GM12878 (cell line): ENCODE measurements at regions not wholly inside any gene's neighbourhood (a gene's known extent, or its start where the extent isn't known, plus 50 kb on each side); places are given as distances from the start of the nearest gene placed in this dataset.

ENCODE experiments used
- ATAC-seq: fragments of 200-7000 bp; cut with Tn5 transposase; 3 replicates; pipeline ENCODE4 v1.9.1; 2020; ENCODE audit warnings: mild to moderate bottlenecking, moderate library complexity
- BruUV-seq: library from RNA; stranded (reverse); fragments of 400-500 nt; replicated peaks from 2 replicates; lab custom pipeline; 2021; lab: Mats Ljungman, UMichigan
- CTCF ChIA-PET: fragments of 300-600 bp; sonication (Branson Sonifier 250); formaldehyde crosslinking; extraction: SDS; loops from one replicate; lab custom pipeline; 2021; ENCODE audit warnings: inconsistent platforms; lab: Yijun Ruan, JAX
- POLR2A ChIA-PET: fragments of 350-600 bp; formaldehyde crosslinking; extraction: SDS; loops from one replicate; lab custom pipeline; 2021; ENCODE audit warnings: inconsistent platforms; lab: Charles Lee
- RAD21 ChIA-PET: fragments of 300-600 bp; sonication (Branson Sonifier 250); formaldehyde crosslinking; loops from one replicate; lab custom pipeline; 2023; ENCODE audit warnings: antibody characterized with exemption; ENCODE audit not compliant: unreplicated experiment; lab: Charles Lee
- SMC1A ChIA-PET: fragments of 300-600 bp; sonication (Branson Sonifier 250); formaldehyde crosslinking; loops from one replicate; lab custom pipeline; 2023; ENCODE audit not compliant: unreplicated experiment, uncharacterized antibody; lab: Charles Lee
- DNase-seq: peaks from one replicate; pipeline ENCODE4 v3.0.0-alpha.2; 2011; ENCODE audit warnings: low read depth, low spot score
- FAIRE-seq: peaks from 3 replicates; lab custom pipeline; 2011; peaks lifted over from hg19 to GRCh38; lab: Jason Lieb, UNC
- H2AFZ ChIP-seq: 2 replicates; pipeline ENCODE4 v1.6.0; 2011; ENCODE audit warnings: low read depth, low read length, control low read depth; ENCODE audit not compliant: control insufficient read depth
- H3K27ac ChIP-seq: 2 replicates; pipeline ENCODE4 v1.5.1; 2011; ENCODE audit warnings: control low read depth; ENCODE audit not compliant: control insufficient read depth, insufficient read depth
- H3K27me3 ChIP-seq, 2 experiments: replicated peaks in 1 of 2; 2 replicates each; pipeline versions ENCODE4 v1.6.0 to v1.6.1; 2011; ENCODE audit warnings: low read length in 1 of 2; ENCODE audit not compliant: control insufficient read depth in 2 of 2, insufficient read depth in 2 of 2
- H3K36me3 ChIP-seq, 2 experiments: 2 replicates each; pipeline ENCODE4 v1.5.1; 2011; ENCODE audit warnings: low read length in 1 of 2; ENCODE audit not compliant: control insufficient read depth in 2 of 2, insufficient read depth in 2 of 2
- H3K4me1 ChIP-seq: 2 replicates; pipeline ENCODE4 v1.6.1; 2011; ENCODE audit warnings: mild to moderate bottlenecking, low read length, moderate library complexity, mixed read lengths; ENCODE audit not compliant: control insufficient read depth, insufficient read depth
- H3K4me2 ChIP-seq: 2 replicates; pipeline ENCODE4 v1.6.0; 2011; ENCODE audit warnings: control low read depth; ENCODE audit not compliant: control insufficient read depth, insufficient read depth
- H3K4me3 ChIP-seq: fragments of 200-600 bp; sonication (generic); 2 replicates; pipeline ENCODE4 v1.5.1; 2016
- H3K79me2 ChIP-seq: 2 replicates; pipeline ENCODE4 v1.6.0; 2011; ENCODE audit warnings: low read length; ENCODE audit not compliant: control insufficient read depth, insufficient read depth
- H3K9ac ChIP-seq: 2 replicates; pipeline ENCODE4 v1.8.0; 2011; ENCODE audit warnings: low read length, control low read depth, mixed read lengths; ENCODE audit not compliant: control insufficient read depth, insufficient read depth
- H3K9me3 ChIP-seq: replicated peaks from 3 replicates; pipeline ENCODE4 v1.5.1; 2011; ENCODE audit warnings: mild to moderate bottlenecking, low read length; ENCODE audit not compliant: control insufficient read depth, insufficient read depth
- H4K20me1 ChIP-seq: 2 replicates; pipeline ENCODE4 v1.6.0; 2011; ENCODE audit not compliant: control insufficient read depth, insufficient read depth
- CREM ChIP-seq: IDR thresholded peaks from 2 replicates; pipeline ENCODE4 v1.6.1; 2014; ENCODE audit warnings: antibody characterized with exemption, low read depth
- DPF2 ChIP-seq: fragments of 450-650 bp; IDR thresholded peaks from 2 replicates; pipeline ENCODE4 v1.6.1; 2017; ENCODE audit warnings: mild to moderate bottlenecking
- E4F1 ChIP-seq: fragments of 450-650 bp; IDR thresholded peaks from 2 replicates; pipeline ENCODE4 v1.6.1; 2018; ENCODE audit warnings: borderline replicate concordance, mild to moderate bottlenecking; ENCODE audit not compliant: partially characterized antibody
- HSF1 ChIP-seq: fragments of 150-350 bp; IDR thresholded peaks from 2 replicates; pipeline ENCODE4 v1.6.1; 2014; ENCODE audit warnings: mild to moderate bottlenecking, low read depth, low read length
- JUND ChIP-seq: IDR thresholded peaks from 2 replicates; pipeline ENCODE4 v1.6.1; 2012; ENCODE audit warnings: low read depth, mild to moderate bottlenecking, low read length, improper control_type of control experiment, moderate library complexity
- SMAD1 ChIP-seq: fragments of 450-650 bp; IDR thresholded peaks from 2 replicates; pipeline ENCODE4 v1.6.1; 2018; ENCODE audit warnings: mild to moderate bottlenecking, low read depth; ENCODE audit not compliant: partially characterized antibody
- STAT3 ChIP-seq: IDR thresholded peaks from 2 replicates; pipeline ENCODE4 v1.6.1; 2011; ENCODE audit warnings: low read depth, low read length, improper control_type of control experiment
- ZNF384 ChIP-seq: IDR thresholded peaks from 2 replicates; pipeline ENCODE4 v1.6.1; 2012; ENCODE audit warnings: low read depth, mild to moderate bottlenecking, low read length, improper control_type of control experiment, borderline replicate concordance
- WGBS: methylation state at CpG from one replicate; pipeline ENCODE4 v1.1.6; 2016; ENCODE audit warnings: low lambda C conversion rate; ENCODE audit not compliant: insufficient replicate concordance, insufficient coverage; ENCODE audit errors: missing lambda C conversion rate; 5-methylcytosine and 5-hydroxymethylcytosine counted together
- in situ Hi-C: fragments of 300-500 bp; cut with MboI; formaldehyde crosslinking; loops from 9 replicates; pipeline ENCODE4 v1.14.3; 2018; ENCODE audit warnings: mixed read lengths
- intact Hi-C: fragments of 100-400 bp; cut with micrococcal nuclease; formaldehyde crosslinking; loops from one replicate; pipeline ENCODE4 v1.14.2; 2022; ENCODE audit not compliant: unreplicated experiment

- no peak for DNase-seq
- BruUV-seq = no TSS peak
- RAD21 ChIA-PET = no interaction called here
- Histone ChIP-seq H3K4me3 (no peak overlapping the region), H3K9ac (no peak overlapping the region), H3K4me2 (no peak overlapping the region), H4K20me1 (no peaks in the 10 kb centered on the region), H3K27ac (no peak overlapping the region), H3K27me3 (no peaks in the 10 kb centered on the region), H2AFZ (no peak overlapping the region), H3K36me3 (no peaks in the 10 kb centered on the region), H3K4me1 (no peaks in the 10 kb centered on the region), H3K79me2 (no peaks in the 10 kb centered on the region), H3K9me3 (no peaks in the 10 kb centered on the region)
- WGBS = 0% methylated on average over 1 of the region's 1 CpG
- FAIRE-seq = no peak
- TF ChIP-seq E4F1 (no peak), STAT3 (no peak), JUND (no peak), HSF1 (no peak), CREM (no peak), SMAD1 (no peak), DPF2 (no peak), ZNF384 (no peak)
- intact Hi-C loops (no loop called here), in situ Hi-C loops (no loop called here)
- ATAC-seq = no peak
- POLR2A ChIA-PET = no interaction called here
- CTCF ChIA-PET = interaction anchor here (0.6 kb wide), 1 partner anchor 205 kb away, joined by 3 read pairs; no protein-coding TSS in a partner anchor
- SMC1A ChIA-PET = interaction anchor here (1.3 kb wide), 1 partner anchor 26 kb away, joined by 3 read pairs; no protein-coding TSS in a partner anchor
These were observed 469.4 kb downstream of the FOXG1 start for GRCh38 chr14:29235991-29236390.
